GM12872 (cell line): ENCODE measurements at regions not wholly inside any gene's neighbourhood (a gene's known extent, or its start where the extent isn't known, plus 50 kb on each side); places are given as distances from the start of the nearest gene placed in this dataset.

ENCODE experiments used
- TF ChIP-seq, protein P1 (sequence below): IDR thresholded peaks from 3 replicates; pipeline ENCODE4 v1.5.1; 2011; ENCODE audit warnings: low read depth, mild to moderate bottlenecking, low read length, moderate library complexity; ENCODE audit not compliant: insufficient read depth

- TF ChIP-seq, protein P1, sequence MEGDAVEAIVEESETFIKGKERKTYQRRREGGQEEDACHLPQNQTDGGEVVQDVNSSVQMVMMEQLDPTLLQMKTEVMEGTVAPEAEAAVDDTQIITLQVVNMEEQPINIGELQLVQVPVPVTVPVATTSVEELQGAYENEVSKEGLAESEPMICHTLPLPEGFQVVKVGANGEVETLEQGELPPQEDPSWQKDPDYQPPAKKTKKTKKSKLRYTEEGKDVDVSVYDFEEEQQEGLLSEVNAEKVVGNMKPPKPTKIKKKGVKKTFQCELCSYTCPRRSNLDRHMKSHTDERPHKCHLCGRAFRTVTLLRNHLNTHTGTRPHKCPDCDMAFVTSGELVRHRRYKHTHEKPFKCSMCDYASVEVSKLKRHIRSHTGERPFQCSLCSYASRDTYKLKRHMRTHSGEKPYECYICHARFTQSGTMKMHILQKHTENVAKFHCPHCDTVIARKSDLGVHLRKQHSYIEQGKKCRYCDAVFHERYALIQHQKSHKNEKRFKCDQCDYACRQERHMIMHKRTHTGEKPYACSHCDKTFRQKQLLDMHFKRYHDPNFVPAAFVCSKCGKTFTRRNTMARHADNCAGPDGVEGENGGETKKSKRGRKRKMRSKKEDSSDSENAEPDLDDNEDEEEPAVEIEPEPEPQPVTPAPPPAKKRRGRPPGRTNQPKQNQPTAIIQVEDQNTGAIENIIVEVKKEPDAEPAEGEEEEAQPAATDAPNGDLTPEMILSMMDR, result no peak
Observed at GRCh38 chr6:105806486-105806920, 279.6 kb upstream of the PRDM1 start.

- TF ChIP-seq, protein P1, result no peak
Observed at GRCh38 chr6:105805501-105806023, 280.6 kb upstream of the PRDM1 start.

- TF ChIP-seq, protein P1, result no peak
Observed at GRCh38 chr6:105804424-105804823, 281.7 kb upstream of the PRDM1 start.

DNA sequence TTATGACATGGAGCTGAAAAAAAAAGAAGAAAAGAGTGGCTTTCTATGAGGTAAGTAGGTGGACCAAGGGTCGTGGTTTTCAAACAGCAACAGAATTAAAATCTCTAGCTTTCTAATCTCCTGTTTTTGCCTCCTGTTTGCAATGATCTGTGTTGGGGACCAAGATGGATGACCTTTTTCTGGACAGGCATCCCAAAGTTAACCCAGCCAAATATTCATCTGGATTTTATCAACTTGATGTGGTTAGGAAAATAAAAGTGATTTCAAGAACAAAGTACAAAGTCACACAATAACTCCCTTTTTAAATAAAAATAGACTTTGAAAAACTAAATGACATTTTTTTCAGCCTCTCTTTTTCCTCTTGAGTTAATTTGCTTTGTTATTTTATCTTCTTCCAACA is 282.1 kb upstream of the PRDM1 start:
- TF ChIP-seq, protein P1, result no peak

DNA sequence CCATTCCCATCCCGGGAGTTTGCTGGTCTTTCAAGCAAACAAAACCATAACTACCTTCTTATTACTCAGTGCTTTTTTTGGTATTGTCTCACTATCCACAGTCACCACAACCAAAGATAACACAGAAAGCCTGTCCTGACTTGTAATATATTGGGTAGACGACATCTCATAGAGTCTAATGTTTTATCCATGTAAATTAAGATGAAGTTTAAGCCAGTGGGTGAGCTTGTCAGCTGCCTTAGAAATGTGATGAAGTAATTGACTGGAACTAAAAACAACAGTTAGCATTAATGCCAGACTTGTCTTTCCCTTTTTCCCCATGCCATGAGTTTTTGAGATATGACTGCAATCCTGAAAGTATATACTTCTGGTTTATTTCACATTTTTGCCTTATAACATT is 282.7 kb upstream of the PRDM1 start:
- TF ChIP-seq, protein P1, result no peak

DNA sequence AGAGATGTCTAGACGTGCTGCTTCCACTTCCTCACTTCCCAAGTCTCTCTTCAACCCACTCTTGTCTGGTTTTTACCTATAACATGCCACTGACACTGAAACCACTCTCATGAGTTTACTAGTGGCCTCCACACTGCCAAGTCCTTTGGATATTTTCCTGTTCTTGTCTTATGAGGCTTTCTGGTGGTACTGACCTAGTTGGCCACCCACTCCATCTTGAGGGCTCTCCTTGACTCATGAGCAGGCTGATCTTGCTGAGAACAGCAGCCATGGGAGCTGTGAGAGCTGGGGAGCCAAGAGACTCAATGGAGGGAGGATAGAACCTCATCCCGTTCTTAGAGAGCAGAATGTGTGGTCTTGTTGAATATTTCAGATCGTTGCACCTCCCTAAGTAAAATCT is 283.4 kb upstream of the PRDM1 start:
- TF ChIP-seq, protein P1, result no peak

GRCh38 chr6:105800871-105801270 is 285.3 kb upstream of the PRDM1 start:
- TF ChIP-seq, protein P1, result no peak
